ENCODE measurements at regions not wholly inside any gene's neighbourhood (a gene's known extent, or its start where the extent isn't known, plus 50 kb on each side); places are given as distances from the start of the nearest gene placed in this dataset.

- TF ChIP-seq EZH2 (IDR thresholded peaks at IDR 0.05; ENCODE audit: borderline replicate concordance, insufficient read depth, low read depth, low read length, poor library complexity, severe bottlenecking) (no peak), CTCF (IDR thresholded peaks at IDR 0.05) (no peak)
Observed at GRCh38 chr9:12289711-12290110, 403.5 kb upstream of the TYRP1 start.

All from B cell (primary cell).